ENCODE measurements at regions not wholly inside any gene's neighbourhood (a gene's known extent, or its start where the extent isn't known, plus 50 kb on each side); places are given as distances from the start of the nearest gene placed in this dataset.

DNA sequence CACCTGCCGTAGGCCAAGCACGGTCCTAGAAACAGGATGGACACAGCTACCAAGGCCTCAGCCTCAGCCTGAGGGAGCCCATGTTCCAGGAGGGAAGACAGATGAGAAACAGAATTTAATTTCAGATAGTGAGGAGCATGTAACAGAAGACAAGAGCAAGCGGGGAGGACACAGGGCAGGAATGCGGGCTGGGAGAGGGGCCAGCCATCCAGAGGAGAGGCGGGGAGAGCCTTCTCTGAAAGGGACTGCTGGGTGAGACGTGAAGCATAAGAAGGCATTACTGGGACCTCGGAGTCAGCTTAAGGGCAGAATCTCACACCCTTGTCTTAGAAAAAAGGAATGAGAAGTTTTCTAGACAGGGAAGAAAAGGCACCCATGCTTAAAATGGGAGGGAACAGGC lies 271.7 kb upstream of the NSMCE3 start:
- no peak overlapping the region for H2AFZ ChIP-seq (ENCODE audit: low read length)
- no peaks in the 10 kb centered on the region for H3K36me3 ChIP-seq (ENCODE audit: control insufficient read depth, insufficient read depth, low read length)
- H3K4me3 ChIP-seq (replicated peaks in 1 of 4; ENCODE audit: control extremely low read depth in 1 of 4, insufficient read depth in 1 of 4, low read depth in 3 of 4, low read length in 4 of 4), result no peak overlapping the region
- no peaks in the 10 kb centered on the region for H3K9me3 ChIP-seq (ENCODE audit: control insufficient read depth, insufficient read depth, low read depth, low read length)
- no peaks in the 10 kb centered on the region for H3K27me3 ChIP-seq (ENCODE audit: control insufficient read depth, insufficient read depth, low read length)
- H4K20me1 ChIP-seq (ENCODE audit: control insufficient read depth, extremely low read depth, insufficient read depth, low read length), result no peaks in the 10 kb centered on the region
- no peaks in the 10 kb centered on the region for H3K79me2 ChIP-seq (ENCODE audit: control insufficient read depth, insufficient read depth, low read length)
- H3K9ac ChIP-seq (ENCODE audit: insufficient read depth, low read length), result no peak overlapping the region
- TF ChIP-seq, protein P1, sequence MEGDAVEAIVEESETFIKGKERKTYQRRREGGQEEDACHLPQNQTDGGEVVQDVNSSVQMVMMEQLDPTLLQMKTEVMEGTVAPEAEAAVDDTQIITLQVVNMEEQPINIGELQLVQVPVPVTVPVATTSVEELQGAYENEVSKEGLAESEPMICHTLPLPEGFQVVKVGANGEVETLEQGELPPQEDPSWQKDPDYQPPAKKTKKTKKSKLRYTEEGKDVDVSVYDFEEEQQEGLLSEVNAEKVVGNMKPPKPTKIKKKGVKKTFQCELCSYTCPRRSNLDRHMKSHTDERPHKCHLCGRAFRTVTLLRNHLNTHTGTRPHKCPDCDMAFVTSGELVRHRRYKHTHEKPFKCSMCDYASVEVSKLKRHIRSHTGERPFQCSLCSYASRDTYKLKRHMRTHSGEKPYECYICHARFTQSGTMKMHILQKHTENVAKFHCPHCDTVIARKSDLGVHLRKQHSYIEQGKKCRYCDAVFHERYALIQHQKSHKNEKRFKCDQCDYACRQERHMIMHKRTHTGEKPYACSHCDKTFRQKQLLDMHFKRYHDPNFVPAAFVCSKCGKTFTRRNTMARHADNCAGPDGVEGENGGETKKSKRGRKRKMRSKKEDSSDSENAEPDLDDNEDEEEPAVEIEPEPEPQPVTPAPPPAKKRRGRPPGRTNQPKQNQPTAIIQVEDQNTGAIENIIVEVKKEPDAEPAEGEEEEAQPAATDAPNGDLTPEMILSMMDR (conservative IDR thresholded peaks at IDR 0.05 in 1 of 2, IDR thresholded peaks at IDR 0.05 in 1 of 2; ENCODE audit: low read depth in 1 of 2, low read length in 2 of 2), result no peak
- TF ChIP-seq EZH2 (IDR thresholded peaks at IDR 0.05; ENCODE audit: low read length, missing control alignments), result no peak
- H3K27ac ChIP-seq (ENCODE audit: insufficient read depth, low read length), result no peak overlapping the region
- H3K4me1 ChIP-seq (ENCODE audit: control insufficient read depth, extremely low read depth, insufficient read depth, low read length), result no peaks in the 10 kb centered on the region
- no peak for DNase-seq (ENCODE audit: low read depth in 2 of 2)
- H3K4me2 ChIP-seq (ENCODE audit: extremely low read depth, insufficient read depth, low read length), result no peak overlapping the region

DNA sequence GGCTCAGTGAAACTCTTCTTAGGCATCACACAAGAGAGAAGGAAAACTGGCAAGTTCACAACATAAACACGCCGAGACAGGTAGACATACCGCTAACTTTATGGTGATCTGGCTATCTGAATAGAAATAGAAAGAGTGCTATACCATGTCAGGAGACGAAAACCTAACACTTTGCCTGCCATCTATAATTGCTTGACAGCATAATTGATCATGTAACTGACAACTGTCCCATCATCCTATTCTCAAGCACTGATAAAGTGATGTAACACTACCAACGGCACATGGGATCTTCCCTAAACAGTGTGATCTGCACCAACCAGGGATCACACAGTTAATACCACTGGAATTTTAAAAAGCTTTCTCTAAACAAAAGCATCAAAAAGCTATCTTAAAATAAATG lies 270.9 kb upstream of the NSMCE3 start:
- no peak overlapping the region for H3K27ac ChIP-seq (ENCODE audit: insufficient read depth, low read length)
- no peak for DNase-seq (ENCODE audit: low read depth in 2 of 2)
- H2AFZ ChIP-seq (ENCODE audit: low read length), result no peak overlapping the region
- H3K4me2 ChIP-seq (ENCODE audit: extremely low read depth, insufficient read depth, low read length), result no peak overlapping the region
- no peaks in the 10 kb centered on the region for H3K27me3 ChIP-seq (ENCODE audit: control insufficient read depth, insufficient read depth, low read length)
- no peaks in the 10 kb centered on the region for H3K36me3 ChIP-seq (ENCODE audit: control insufficient read depth, insufficient read depth, low read length)
- H3K9me3 ChIP-seq (ENCODE audit: control insufficient read depth, insufficient read depth, low read depth, low read length), result no peaks in the 10 kb centered on the region
- no peaks in the 10 kb centered on the region for H3K79me2 ChIP-seq (ENCODE audit: control insufficient read depth, insufficient read depth, low read length)
- no peak overlapping the region for H3K9ac ChIP-seq (ENCODE audit: insufficient read depth, low read length)
- no peaks in the 10 kb centered on the region for H3K4me1 ChIP-seq (ENCODE audit: control insufficient read depth, extremely low read depth, insufficient read depth, low read length)
- H3K4me3 ChIP-seq (replicated peaks in 1 of 4; ENCODE audit: control extremely low read depth in 1 of 4, insufficient read depth in 1 of 4, low read depth in 3 of 4, low read length in 4 of 4), result no peak overlapping the region
- TF ChIP-seq EZH2 (IDR thresholded peaks at IDR 0.05; ENCODE audit: low read length, missing control alignments), result no peak
- TF ChIP-seq, protein P1 (conservative IDR thresholded peaks at IDR 0.05 in 1 of 2, IDR thresholded peaks at IDR 0.05 in 1 of 2; ENCODE audit: low read depth in 1 of 2, low read length in 2 of 2), result no peak
- no peaks in the 10 kb centered on the region for H4K20me1 ChIP-seq (ENCODE audit: control insufficient read depth, extremely low read depth, insufficient read depth, low read length)

DNA sequence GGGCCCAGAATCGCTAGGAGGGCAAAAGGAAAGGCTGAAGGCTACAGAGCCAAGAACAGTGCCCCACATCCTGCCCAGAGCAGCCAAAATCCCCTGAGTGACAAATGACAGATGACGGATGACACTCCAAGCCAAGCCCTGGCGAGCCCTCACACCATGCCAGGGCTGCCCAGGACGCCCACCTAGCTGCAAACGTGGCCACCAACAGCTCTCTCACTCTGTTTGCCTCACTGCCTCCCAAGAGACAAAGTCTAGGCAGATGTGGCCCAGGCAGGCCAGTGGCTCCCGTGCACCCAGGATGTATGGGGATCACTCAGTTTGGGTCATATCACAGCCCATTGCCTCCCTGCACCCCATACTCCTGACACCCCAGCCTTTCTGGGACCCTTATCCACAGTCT lies 270.1 kb upstream of the NSMCE3 start:
- Histone ChIP-seq H2AFZ (ENCODE audit: low read length) (no peak overlapping the region), H3K79me2 (ENCODE audit: control insufficient read depth, insufficient read depth, low read length) (no peaks in the 10 kb centered on the region), H3K27ac (ENCODE audit: insufficient read depth, low read length) (no peak overlapping the region)

More for the DNA sequence above, 270.1 kb upstream of the NSMCE3 start:
- no peaks in the 10 kb centered on the region for H3K4me1 ChIP-seq (ENCODE audit: control insufficient read depth, extremely low read depth, insufficient read depth, low read length)
- TF ChIP-seq EZH2 (IDR thresholded peaks at IDR 0.05; ENCODE audit: low read length, missing control alignments), result no peak
- TF ChIP-seq, protein P1 (conservative IDR thresholded peaks at IDR 0.05 in 1 of 2, IDR thresholded peaks at IDR 0.05 in 1 of 2; ENCODE audit: low read depth in 1 of 2, low read length in 2 of 2), result no peak
- H3K9me3 ChIP-seq (ENCODE audit: control insufficient read depth, insufficient read depth, low read depth, low read length), result no peaks in the 10 kb centered on the region
- no peak overlapping the region for H3K4me2 ChIP-seq (ENCODE audit: extremely low read depth, insufficient read depth, low read length)
- DNase-seq (ENCODE audit: low read depth in 2 of 2), result no peak
- H3K9ac ChIP-seq (ENCODE audit: insufficient read depth, low read length), result no peak overlapping the region
- H3K27me3 ChIP-seq (ENCODE audit: control insufficient read depth, insufficient read depth, low read length), result no peaks in the 10 kb centered on the region
- H4K20me1 ChIP-seq (ENCODE audit: control insufficient read depth, extremely low read depth, insufficient read depth, low read length), result no peaks in the 10 kb centered on the region
- H3K36me3 ChIP-seq (ENCODE audit: control insufficient read depth, insufficient read depth, low read length), result no peaks in the 10 kb centered on the region
- no peak overlapping the region for H3K4me3 ChIP-seq (replicated peaks in 1 of 4; ENCODE audit: control extremely low read depth in 1 of 4, insufficient read depth in 1 of 4, low read depth in 3 of 4, low read length in 4 of 4)

Data from fibroblast of lung (primary cell).